ENCODE measurements at regions not wholly inside any gene's neighbourhood (a gene's known extent, or its start where the extent isn't known, plus 50 kb on each side); places are given as distances from the start of the nearest gene placed in this dataset.

DNA sequence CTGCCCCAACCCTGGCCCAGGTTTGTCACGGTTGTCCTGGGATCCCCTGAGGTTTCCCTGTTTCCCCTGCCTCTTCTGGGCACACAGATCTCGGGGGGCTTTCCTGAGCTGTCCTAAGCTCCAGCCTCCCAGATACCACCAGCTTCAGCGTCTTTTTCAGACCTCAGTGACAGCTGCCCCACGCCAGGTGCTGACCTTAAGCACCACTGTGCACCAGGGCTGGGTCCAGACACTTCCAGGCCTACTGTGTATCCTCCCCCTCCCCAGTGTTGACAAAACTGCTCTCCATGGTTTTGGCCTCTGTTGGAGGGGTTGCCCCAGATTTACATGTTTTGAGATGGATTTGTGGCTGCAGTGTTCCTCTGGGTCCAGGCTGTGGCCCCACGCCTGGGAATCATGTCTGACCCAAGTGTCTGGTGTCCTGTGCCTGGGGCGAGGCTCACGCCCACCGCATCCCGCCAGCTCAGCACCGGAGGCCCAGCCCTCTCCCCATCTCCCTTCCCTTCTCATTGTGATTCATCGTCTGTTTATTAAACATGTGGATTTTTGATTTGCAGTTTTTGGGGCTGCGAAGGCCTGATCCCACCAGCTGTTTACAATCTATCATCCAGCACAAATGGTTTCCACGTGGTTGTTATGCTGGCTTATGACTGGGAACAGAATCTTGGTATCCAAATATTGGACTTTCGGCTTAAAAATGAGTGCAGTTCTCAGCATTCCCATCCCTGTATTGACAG, 82.1 kb downstream of the METRNL start:
- TF ChIP-seq, protein P1, sequence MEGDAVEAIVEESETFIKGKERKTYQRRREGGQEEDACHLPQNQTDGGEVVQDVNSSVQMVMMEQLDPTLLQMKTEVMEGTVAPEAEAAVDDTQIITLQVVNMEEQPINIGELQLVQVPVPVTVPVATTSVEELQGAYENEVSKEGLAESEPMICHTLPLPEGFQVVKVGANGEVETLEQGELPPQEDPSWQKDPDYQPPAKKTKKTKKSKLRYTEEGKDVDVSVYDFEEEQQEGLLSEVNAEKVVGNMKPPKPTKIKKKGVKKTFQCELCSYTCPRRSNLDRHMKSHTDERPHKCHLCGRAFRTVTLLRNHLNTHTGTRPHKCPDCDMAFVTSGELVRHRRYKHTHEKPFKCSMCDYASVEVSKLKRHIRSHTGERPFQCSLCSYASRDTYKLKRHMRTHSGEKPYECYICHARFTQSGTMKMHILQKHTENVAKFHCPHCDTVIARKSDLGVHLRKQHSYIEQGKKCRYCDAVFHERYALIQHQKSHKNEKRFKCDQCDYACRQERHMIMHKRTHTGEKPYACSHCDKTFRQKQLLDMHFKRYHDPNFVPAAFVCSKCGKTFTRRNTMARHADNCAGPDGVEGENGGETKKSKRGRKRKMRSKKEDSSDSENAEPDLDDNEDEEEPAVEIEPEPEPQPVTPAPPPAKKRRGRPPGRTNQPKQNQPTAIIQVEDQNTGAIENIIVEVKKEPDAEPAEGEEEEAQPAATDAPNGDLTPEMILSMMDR (conservative IDR thresholded peaks at IDR 0.05), result no peak
- TF ChIP-seq ZFX (IDR thresholded peaks at IDR 0.05), result no peak
